ENCODE measurements at regions not wholly inside any gene's neighbourhood (a gene's known extent, or its start where the extent isn't known, plus 50 kb on each side); places are given as distances from the start of the nearest gene placed in this dataset.

DNA sequence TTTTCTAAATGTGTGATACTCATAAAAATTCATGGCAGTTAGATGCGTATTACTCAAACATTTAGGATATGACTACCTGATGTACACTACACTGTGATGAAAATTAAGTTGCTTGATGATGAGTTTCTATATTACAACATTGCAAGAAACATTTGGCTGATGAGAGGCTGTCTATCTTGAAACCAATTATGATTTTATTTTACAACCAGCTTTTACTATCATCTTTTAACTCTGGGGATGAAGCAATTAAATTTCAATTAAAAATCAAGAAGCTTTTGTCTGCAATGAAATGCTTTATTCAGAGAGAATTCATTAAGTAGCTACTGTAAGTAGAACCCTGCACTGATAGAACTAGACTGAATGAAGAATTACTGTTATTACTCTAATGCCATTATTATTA is 500.4 kb downstream of the KCTD16 start:
- TF ChIP-seq EZH2phosphoT487 (IDR thresholded peaks at IDR 0.05; ENCODE audit: insufficient read depth, low read depth) = no peak
- no peak for TF ChIP-seq EZH2 (IDR thresholded peaks at IDR 0.05; ENCODE audit: insufficient read depth, poor library complexity, severe bottlenecking)
